ENCODE measurements at regions not wholly inside any gene's neighbourhood (a gene's known extent, or its start where the extent isn't known, plus 50 kb on each side); places are given as distances from the start of the nearest gene placed in this dataset.
"Not testable (repeated sequence)": the region's sequence is repeated elsewhere in the genome, so short reads cannot be mapped to it uniquely, and the experiment has no call there.

- DNase-seq (ENCODE audit: low read depth in 2 of 3, low spot score in 2 of 3): no peak
Observed at GRCh38 chr13:87311165-87311564, 360.0 kb upstream of the SLITRK5 start.

DNA sequence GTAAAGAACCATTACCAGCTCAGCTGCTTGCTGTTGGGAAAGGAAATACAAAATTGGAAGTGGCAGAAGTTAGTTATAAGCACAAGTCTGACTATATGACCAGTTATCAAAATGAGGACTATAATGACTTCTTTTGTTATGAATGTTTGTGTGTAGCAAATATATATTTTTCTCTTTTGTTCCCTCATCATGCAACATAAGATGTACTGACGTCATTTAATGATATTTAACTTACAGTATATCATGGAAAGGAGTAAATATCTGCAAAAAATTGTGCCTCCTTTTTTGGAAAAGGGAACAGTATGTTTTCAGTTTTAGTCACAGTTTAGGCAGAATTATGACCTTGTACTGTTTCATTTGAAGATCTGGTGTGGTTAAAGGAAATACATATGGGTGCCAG is 356.3 kb upstream of the SLITRK5 start:
- no peak for DNase-seq (ENCODE audit: low read depth in 2 of 3, low spot score in 2 of 3)

GRCh38 chr13:87322386-87322785 is 348.8 kb upstream of the SLITRK5 start:
- no peak for DNase-seq (ENCODE audit: low read depth in 2 of 3, low spot score in 2 of 3)

DNA sequence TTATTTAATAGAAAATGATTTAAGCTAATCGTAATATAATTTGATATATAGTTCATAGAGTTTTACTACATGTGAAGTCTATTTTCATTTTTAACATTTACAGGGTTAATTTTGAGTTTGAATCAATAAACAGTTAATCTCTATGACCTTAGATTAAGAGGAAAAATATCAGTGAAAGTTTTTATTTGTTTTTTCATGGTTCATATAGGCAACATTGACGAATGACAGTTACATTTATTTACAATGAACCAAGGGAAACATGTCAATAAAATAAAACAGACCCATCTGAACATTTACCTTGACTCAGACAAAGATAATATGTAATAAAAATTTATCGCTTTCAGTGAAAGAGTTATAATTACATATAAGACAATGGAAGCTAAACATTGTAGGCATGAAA is 346.6 kb upstream of the SLITRK5 start:
- no peak for DNase-seq (ENCODE audit: low read depth in 2 of 3, low spot score in 2 of 3)

DNA sequence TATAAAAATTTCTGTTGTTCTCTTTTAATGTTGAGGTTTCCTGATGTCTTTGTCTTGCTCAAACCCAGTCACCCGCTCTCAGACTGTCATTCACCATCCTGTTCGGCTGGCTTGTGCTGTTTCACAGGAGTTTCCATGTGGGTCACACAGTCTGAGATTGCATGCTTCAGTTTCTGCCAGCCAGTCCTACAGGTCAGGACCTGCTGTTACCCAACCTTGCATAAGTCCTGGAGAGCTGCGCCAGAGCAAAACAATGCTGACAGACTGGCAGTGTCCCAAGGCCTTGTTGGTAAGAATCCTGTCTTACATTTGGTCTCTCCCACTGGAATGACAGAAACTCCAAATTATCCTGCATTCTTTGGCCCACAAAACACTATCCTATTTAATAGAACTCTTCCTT is 340.0 kb upstream of the SLITRK5 start:
- DNase-seq (ENCODE audit: low read depth in 2 of 3, low spot score in 2 of 3): no peak

DNA sequence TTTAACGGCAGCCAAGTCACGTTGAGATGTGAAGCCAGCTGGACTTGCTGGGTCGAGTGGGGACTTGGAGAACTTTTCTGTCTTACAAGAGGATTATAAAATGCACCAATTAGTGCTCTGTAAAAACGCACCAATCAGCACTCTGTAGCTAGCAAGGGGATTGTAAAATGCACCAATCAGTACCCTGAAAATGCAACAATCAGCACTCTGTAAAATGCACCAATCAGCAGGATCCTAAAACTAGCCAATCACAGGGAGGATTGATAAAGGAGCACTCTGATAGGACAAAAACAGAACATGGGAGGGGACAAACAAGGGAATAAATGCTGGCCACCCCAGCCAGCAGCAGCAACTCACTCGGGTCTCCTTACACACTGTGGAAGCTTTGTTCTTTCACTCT is 337.6 kb upstream of the SLITRK5 start:
- no peak for DNase-seq (ENCODE audit: low read depth in 2 of 3, low spot score in 2 of 3)

DNA sequence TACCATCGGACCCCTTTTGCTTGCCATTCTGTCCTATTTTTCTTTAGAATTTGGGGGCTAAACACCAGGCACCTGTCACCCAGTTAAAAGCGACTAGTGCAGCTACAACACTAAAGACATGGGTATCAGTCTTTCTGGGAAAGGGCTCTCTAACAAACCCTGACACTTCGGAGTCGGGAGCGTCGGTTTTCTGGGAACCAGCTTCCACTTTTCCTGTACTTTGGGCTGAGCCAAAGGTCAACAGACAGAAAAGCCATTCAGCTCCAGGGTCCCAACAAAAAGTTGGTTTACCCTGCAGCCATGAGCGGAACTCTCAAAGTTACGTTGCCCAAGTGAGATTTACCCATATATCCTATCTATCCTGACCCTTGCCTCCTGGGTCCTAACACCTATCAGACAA is 337.0 kb upstream of the SLITRK5 start:
- no peak for DNase-seq (ENCODE audit: low read depth in 2 of 3, low spot score in 2 of 3)

GRCh38 chr13:87336346-87336889 is 334.8 kb upstream of the SLITRK5 start:
- DNase-seq (ENCODE audit: low read depth in 2 of 3, low spot score in 2 of 3): not testable (repeated sequence)

- no peak for DNase-seq (ENCODE audit: low read depth in 2 of 3, low spot score in 2 of 3)
Observed at GRCh38 chr13:87344176-87344575, 327.0 kb upstream of the SLITRK5 start.

GRCh38 chr13:87355451-87355850 is 315.7 kb upstream of the SLITRK5 start:
- DNase-seq (ENCODE audit: low read depth in 2 of 3, low spot score in 2 of 3): no peak

- no peak for DNase-seq (ENCODE audit: low read depth in 2 of 3, low spot score in 2 of 3)
Observed at GRCh38 chr13:87356314-87356713, 314.9 kb upstream of the SLITRK5 start.

DNA sequence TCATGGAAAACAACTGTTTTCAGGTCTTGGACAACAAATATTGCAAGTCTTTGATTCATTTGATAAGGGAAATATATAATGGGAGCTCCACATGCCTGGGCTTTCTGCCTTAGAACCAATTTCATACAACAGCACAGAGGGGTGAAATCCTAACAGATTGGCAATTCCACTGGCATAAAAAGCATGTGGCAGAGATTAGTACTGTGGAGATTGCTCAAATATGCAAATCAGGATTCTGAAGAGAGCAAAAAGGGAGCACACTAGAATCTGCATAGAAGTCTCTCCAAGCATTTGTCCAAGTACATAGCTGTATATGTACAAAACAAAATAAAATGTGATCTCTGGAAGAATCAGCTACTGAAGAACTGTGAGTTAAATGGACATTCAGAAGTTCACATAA is 312.9 kb upstream of the SLITRK5 start:
- DNase-seq (ENCODE audit: low read depth in 2 of 3, low spot score in 2 of 3): no peak

DNA sequence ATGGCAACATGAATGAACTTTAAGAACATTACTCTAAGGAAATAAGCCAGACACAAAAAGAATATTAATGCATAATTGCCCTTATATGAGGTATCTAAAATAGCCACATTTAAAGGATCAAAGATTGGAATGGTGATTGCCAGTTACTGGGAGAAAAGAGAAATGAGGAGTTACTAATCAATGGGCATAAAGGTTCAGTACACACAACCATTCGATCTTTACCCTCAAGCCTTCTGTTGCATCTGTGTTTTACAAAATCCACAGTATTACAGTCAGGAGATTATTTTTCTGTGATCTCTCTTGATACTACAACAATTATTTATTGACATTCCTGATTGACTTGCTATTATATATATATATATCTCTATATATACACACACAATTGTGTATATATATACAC is 310.0 kb upstream of the SLITRK5 start:
- DNase-seq (ENCODE audit: low read depth in 2 of 3, low spot score in 2 of 3): no peak

DNA sequence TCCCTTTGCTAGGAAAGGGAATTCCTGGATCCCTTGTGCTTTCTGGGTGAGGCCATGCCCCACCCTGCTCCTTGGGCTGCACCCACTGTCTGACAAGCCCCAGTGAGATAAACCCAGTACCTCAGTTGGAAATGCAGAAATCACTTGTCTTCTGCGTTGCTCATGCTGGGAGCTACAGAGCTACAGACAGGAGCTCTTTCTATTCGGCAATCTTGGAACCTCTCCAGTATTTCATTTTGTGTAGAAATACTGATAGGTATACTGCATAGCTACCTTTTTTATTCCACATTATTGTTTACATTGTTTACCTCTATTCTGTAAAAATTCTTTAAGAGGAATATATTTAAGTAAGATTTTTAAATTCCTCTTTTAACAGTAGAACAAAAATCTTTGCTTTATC is 302.5 kb upstream of the SLITRK5 start:
- DNase-seq (ENCODE audit: low read depth in 2 of 3, low spot score in 2 of 3): no peak

GRCh38 chr13:87376081-87376480 is 295.1 kb upstream of the SLITRK5 start:
- no peak for DNase-seq (ENCODE audit: low read depth in 2 of 3, low spot score in 2 of 3)

- no peak for DNase-seq (ENCODE audit: low read depth in 2 of 3, low spot score in 2 of 3)
Observed at GRCh38 chr13:87384099-87384498, 287.1 kb upstream of the SLITRK5 start.

DNA sequence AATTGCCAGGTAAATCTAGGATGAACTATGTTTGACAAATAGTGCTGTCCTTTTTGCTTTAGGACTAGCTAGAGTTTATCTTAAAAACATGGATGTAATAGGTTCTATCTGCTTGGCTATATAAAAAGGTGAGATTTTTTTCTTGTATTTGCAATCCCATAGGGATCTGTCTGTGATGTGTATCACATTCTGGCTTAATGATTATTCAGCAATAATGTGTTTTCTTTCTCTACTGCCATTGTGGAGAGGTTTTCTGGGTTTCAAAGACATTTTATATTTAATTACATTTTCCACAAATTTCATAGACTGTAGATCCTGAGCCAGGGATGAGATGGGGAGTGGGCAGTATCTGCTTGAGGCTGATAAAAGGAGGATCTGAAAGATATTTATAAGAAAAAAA is 277.8 kb upstream of the SLITRK5 start:
- no peak for DNase-seq (ENCODE audit: low read depth in 2 of 3, low spot score in 2 of 3)

- DNase-seq (ENCODE audit: low read depth in 2 of 3, low spot score in 2 of 3): no peak
Observed at GRCh38 chr13:87398047-87398446, 273.1 kb upstream of the SLITRK5 start.

GRCh38 chr13:87403748-87404432 is 267.3 kb upstream of the SLITRK5 start:
- DNase-seq (ENCODE audit: low read depth in 2 of 3, low spot score in 2 of 3): no peak

DNA sequence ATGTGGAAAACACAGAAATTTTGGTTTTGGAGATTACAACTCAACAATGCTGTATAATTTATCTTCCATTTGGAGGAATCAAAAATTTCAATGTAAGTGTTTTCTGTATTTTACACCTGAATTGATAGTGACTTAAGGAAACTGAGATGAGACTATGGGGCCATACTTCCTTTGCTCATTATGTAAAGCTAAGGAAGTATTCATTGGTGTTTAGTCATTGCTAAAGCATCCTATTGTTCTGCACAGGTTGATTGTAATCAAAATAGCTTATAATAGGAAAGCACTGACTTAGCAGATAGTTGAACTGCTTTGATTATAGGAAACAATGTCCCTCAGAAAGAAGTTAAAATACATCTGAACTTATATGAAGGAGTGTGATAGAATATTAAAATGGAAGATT is 244.4 kb upstream of the SLITRK5 start:
- no peak for DNase-seq (ENCODE audit: low read depth in 2 of 3, low spot score in 2 of 3)

DNA sequence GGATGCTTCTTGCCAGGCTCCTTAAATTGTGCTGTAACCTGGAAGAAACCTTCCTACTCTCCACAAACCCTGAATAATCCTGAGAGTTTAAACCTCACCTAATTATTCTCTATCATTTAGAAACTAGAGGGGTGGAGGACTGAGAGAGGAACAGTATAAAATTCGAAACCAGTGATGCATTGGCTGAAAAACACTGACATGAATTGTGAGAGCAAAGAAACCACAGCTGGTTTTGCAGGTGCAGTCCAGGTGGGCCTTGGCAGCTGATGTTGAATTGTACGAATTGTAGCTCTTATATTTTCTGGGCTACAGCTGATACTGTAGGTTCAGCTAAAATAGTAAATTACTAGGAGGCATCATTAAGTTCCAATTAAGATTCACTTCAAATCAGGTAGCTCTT is 227.0 kb upstream of the SLITRK5 start:
- DNase-seq (ENCODE audit: low read depth in 2 of 3, low spot score in 2 of 3): no peak

GRCh38 chr13:87452281-87452680 is 218.9 kb upstream of the SLITRK5 start:
- no peak for DNase-seq (ENCODE audit: low read depth in 2 of 3, low spot score in 2 of 3)

- no peak for DNase-seq (ENCODE audit: low read depth in 2 of 3, low spot score in 2 of 3)
Observed at GRCh38 chr13:87453244-87453643, 217.9 kb upstream of the SLITRK5 start.
